ENCODE measurements at regions not wholly inside any gene's neighbourhood (a gene's known extent, or its start where the extent isn't known, plus 50 kb on each side); places are given as distances from the start of the nearest gene placed in this dataset.

DNA sequence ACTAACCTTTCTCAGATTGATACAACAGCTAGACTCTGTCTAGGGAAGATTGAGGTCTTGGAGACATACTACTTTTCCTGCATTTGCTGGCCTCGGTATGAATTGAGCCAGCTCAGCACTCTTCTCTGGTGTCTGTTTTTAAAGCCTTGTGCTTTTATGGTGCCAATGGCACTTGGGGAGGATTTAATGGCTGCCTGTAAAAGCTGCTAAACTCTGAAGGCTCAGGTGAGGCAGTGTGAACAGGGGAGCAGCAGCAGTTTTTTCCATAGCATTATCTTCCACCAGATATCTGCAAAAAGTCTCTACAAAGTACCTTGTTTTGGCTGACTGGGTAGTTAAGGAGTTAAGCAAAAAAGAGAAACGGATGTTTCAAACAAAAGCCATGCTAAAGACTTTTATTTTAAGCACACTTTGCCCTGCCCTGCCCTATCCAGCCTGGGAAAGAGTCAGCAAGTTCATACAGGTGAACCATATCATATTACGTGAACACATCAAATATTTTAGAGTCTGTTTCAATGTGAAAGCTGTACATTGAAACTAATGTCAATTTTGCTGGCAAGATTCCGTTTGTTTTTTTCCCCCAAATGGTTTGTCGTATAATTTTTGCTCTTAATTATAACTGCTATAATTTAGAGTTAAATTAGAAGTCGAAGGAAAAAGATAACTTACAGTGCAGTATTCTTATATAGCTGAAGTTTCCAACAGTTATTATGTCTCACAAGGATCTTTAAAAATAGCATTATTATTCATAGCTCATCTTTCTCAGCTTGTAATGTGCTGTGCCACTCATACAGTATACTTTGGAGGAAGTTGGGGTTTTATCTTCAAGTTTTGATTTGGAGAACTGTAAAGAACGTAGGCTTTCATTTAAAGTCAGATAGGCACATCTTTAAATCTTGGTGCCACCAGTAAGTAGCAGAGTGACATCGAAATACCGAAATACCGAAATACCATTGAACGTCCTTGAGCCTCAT lies 424.1 kb upstream of the CD180 start:
- H3K9me3 ChIP-seq = no peaks in the 10 kb centered on the region
- H3K4me1 ChIP-seq = no peaks in the 10 kb centered on the region
- no peaks in the 10 kb centered on the region for H3K27me3 ChIP-seq
- H3K4me3 ChIP-seq = no peak overlapping the region
- TF ChIP-seq, protein P1, sequence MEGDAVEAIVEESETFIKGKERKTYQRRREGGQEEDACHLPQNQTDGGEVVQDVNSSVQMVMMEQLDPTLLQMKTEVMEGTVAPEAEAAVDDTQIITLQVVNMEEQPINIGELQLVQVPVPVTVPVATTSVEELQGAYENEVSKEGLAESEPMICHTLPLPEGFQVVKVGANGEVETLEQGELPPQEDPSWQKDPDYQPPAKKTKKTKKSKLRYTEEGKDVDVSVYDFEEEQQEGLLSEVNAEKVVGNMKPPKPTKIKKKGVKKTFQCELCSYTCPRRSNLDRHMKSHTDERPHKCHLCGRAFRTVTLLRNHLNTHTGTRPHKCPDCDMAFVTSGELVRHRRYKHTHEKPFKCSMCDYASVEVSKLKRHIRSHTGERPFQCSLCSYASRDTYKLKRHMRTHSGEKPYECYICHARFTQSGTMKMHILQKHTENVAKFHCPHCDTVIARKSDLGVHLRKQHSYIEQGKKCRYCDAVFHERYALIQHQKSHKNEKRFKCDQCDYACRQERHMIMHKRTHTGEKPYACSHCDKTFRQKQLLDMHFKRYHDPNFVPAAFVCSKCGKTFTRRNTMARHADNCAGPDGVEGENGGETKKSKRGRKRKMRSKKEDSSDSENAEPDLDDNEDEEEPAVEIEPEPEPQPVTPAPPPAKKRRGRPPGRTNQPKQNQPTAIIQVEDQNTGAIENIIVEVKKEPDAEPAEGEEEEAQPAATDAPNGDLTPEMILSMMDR (IDR thresholded peaks at IDR 0.05) = no peak
- TF ChIP-seq POLR2A (IDR thresholded peaks at IDR 0.05) = no peak
- no peaks in the 10 kb centered on the region for H3K36me3 ChIP-seq
- DNase-seq = no peak
- peak overlapping the region; percentile 59 to 63 for H3K27ac ChIP-seq
- intact Hi-C loops (cut with DNase I; ENCODE audit: low total_unique reads) = no loop called here

DNA sequence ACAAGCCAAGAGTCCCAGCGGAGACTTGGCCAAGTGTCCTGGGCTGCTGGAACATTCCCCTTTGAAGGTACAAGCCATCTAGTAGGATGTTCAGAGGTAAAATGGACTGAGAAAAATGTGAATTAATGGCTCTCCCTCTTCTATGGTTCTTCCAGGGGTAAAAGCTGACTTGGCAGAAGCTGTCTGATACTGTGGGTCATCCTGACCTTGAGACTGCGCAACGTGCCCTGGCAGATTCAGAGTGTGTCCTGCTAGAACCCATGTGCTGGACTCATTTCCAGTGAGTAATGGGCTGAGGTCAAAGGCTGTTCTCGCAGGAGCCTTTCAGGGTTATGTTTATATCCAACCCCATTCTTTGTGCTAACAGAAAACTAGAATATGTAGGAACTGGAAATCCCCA lies 423.0 kb upstream of the CD180 start:
- Histone ChIP-seq H3K27me3 (no peaks in the 10 kb centered on the region), H3K36me3 (no peaks in the 10 kb centered on the region), H3K4me1 (no peaks in the 10 kb centered on the region), H3K4me3 (no peak overlapping the region), H3K9me3 (no peaks in the 10 kb centered on the region), H3K27ac (peak overlapping the region; percentile 59 to 63)
- DNase-seq = peak; percentile 58 to 70
- TF ChIP-seq POLR2A (IDR thresholded peaks at IDR 0.05) = no peak
- TF ChIP-seq, protein P1 (IDR thresholded peaks at IDR 0.05) = no peak
- intact Hi-C loops (cut with DNase I; ENCODE audit: low total_unique reads) = no loop called here

DNA sequence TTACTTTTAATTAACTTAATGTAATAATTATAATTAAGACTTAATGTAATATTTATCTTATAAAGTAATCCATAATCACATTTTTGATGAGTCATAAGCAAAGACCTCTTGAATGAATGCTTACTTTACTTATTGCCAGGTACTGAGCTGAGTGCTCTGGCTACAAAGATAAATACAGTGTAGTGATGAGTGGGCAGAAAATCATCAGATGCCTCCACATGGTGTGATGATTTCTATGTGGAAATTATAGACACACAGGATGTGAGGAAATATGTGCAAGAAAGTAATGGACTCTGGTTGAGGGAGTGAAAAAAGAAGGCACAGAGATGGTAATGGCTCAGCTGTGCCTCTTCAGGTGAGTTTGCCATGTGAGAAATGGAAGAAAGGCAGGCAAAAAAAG lies 422.6 kb upstream of the CD180 start:
- no peak for DNase-seq
- no peak for TF ChIP-seq POLR2A (IDR thresholded peaks at IDR 0.05)
- TF ChIP-seq, protein P1 (IDR thresholded peaks at IDR 0.05) = no peak
- intact Hi-C loops (cut with DNase I; ENCODE audit: low total_unique reads) = no loop called here
- Histone ChIP-seq H3K27ac (peak overlapping the region; percentile 59 to 63), H3K27me3 (no peaks in the 10 kb centered on the region), H3K4me3 (no peak overlapping the region), H3K9me3 (no peaks in the 10 kb centered on the region), H3K36me3 (no peaks in the 10 kb centered on the region), H3K4me1 (no peaks in the 10 kb centered on the region)

DNA sequence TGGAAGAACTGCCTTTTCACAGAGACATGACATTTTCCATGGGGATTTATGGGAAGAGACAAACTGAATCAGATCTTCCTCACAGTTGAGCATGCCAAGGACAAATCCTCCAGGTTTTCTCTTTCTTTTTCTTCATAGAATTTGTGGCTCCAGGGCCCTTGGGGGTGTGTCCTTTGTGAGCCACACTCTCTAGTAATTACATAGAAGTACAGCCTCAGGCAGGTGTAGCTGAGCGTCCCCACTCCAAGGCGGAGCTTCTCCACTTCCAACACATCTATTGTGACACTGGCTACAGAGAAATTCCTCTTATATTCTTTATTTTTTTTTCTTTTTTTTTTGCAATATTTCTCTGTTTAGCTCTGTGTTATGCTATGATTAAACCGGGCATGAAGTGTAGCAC lies 420.5 kb upstream of the CD180 start:
- H3K9me3 ChIP-seq = no peaks in the 10 kb centered on the region
- H3K27me3 ChIP-seq = no peaks in the 10 kb centered on the region
- TF ChIP-seq, protein P1 (IDR thresholded peaks at IDR 0.05) = no peak
- TF ChIP-seq POLR2A (IDR thresholded peaks at IDR 0.05) = no peak
- H3K4me3 ChIP-seq = no peak overlapping the region
- DNase-seq = no peak
- H3K27ac ChIP-seq = no peak overlapping the region
- no peaks in the 10 kb centered on the region for H3K4me1 ChIP-seq
- H3K36me3 ChIP-seq = no peaks in the 10 kb centered on the region
- intact Hi-C loops (cut with DNase I; ENCODE audit: low total_unique reads) = no loop called here

DNA sequence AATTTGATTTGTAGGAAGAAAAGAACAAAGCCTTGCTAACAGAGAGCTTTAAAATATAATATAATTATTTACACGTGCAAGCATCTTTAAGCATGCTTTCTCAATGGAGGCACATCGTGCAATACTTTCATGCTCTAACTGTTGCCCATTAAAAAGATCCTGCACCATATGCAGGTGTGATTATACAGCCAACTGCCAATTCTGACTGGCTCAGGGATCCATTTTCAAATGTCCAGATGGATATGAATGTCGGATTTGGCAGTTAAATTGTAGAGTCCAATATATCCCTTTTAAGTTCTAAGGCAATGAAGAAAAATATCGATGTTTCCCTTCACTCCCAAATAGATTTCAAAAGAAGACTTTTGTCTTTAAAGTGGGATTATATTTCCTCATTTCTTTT lies 416.4 kb upstream of the CD180 start:
- Histone ChIP-seq H3K9me3 (no peaks in the 10 kb centered on the region), H3K27me3 (no peaks in the 10 kb centered on the region), H3K4me1 (no peaks in the 10 kb centered on the region), H3K36me3 (no peaks in the 10 kb centered on the region), H3K4me3 (no peak overlapping the region), H3K27ac (no peak overlapping the region)
- intact Hi-C loops (cut with DNase I; ENCODE audit: low total_unique reads) = no loop called here
- DNase-seq = no peak
- TF ChIP-seq, protein P1 (IDR thresholded peaks at IDR 0.05) = no peak
- no peak for TF ChIP-seq POLR2A (IDR thresholded peaks at IDR 0.05)

Data from uterus (tissue), 3 donors.